ENCODE measurements at regions not wholly inside any gene's neighbourhood (a gene's known extent, or its start where the extent isn't known, plus 50 kb on each side); places are given as distances from the start of the nearest gene placed in this dataset.

GRCh38 chr2:144210076-144210475, 309.8 kb downstream of the ZEB2 start:
- DNase-seq: no peak

- no peak for DNase-seq
These were observed 311.0 kb downstream of the ZEB2 start for GRCh38 chr2:144208924-144209323.

GRCh38 chr2:144206019-144206418, 313.9 kb downstream of the ZEB2 start:
- no peak for DNase-seq

GRCh38 chr2:144201868-144202468, 318.0 kb downstream of the ZEB2 start:
- no peak for DNase-seq

GRCh38 chr2:144201126-144201525, 318.8 kb downstream of the ZEB2 start:
- DNase-seq: no peak

GRCh38 chr2:144198116-144198515, 321.8 kb downstream of the ZEB2 start:
- DNase-seq: no peak

GRCh38 chr2:144194326-144195071, 325.4 kb downstream of the ZEB2 start:
- no peak for DNase-seq

GRCh38 chr2:144190908-144191605, 328.9 kb downstream of the ZEB2 start:
- no peak for DNase-seq

- no peak for DNase-seq
These were observed 336.2 kb downstream of the ZEB2 start for GRCh38 chr2:144183727-144184126.

- DNase-seq: no peak
These were observed 338.9 kb downstream of the ZEB2 start for GRCh38 chr2:144181001-144181400.

- DNase-seq: no peak
These were observed 339.8 kb downstream of the ZEB2 start for GRCh38 chr2:144180131-144180530.

GRCh38 chr2:144170179-144170578, 349.7 kb downstream of the ZEB2 start:
- DNase-seq: no peak

- DNase-seq: no peak
These were observed 353.2 kb downstream of the ZEB2 start for GRCh38 chr2:144166743-144167142.

GRCh38 chr2:144165599-144166250, 354.2 kb downstream of the ZEB2 start:
- DNase-seq: no peak

GRCh38 chr2:144163592-144163991, 356.3 kb downstream of the ZEB2 start:
- DNase-seq: no peak

GRCh38 chr2:144162652-144163051, 357.3 kb downstream of the ZEB2 start:
- no peak for DNase-seq

- no peak for DNase-seq
These were observed 358.9 kb downstream of the ZEB2 start for GRCh38 chr2:144161061-144161460.

- no peak for DNase-seq
These were observed 360.7 kb downstream of the ZEB2 start for GRCh38 chr2:144159240-144159639.

- DNase-seq: no peak
These were observed 361.8 kb downstream of the ZEB2 start for GRCh38 chr2:144158096-144158495.

GRCh38 chr2:144156736-144157640, 362.9 kb downstream of the ZEB2 start:
- DNase-seq: no peak

GRCh38 chr2:144154205-144154604, 365.7 kb downstream of the ZEB2 start:
- no peak for DNase-seq

- no peak for DNase-seq
These were observed 367.1 kb downstream of the ZEB2 start for GRCh38 chr2:144152817-144153271.
